ENCODE measurements at regions not wholly inside any gene's neighbourhood (a gene's known extent, or its start where the extent isn't known, plus 50 kb on each side); places are given as distances from the start of the nearest gene placed in this dataset.

DNA sequence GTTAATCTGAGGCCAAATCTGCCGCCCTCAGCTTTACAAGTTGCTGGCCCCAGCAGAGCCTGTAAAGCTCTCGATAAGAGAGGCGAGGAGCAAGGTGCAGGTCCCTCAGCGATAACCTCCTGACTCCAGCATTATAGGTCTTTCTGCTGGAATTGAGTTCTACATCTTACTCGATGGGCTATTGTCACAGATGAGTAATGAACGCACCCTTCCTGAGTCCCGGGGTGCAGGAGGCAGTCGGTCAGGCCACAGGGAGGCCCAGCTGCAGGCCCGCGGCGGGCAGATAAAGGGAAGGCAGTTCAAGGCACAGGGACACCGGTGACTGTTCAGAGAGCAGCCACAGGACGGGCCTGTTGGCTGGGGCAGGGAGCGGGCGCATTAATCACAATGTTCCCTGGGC lies 157.6 kb upstream of the OBI1 start:
- no peaks in the 10 kb centered on the region for H3K9me3 ChIP-seq (ENCODE audit: control insufficient read depth, low read length)
- no peaks in the 10 kb centered on the region for H3K36me3 ChIP-seq (ENCODE audit: control insufficient read depth, insufficient read depth, low read length, severe bottlenecking)
- H3K27me3 ChIP-seq (replicated peaks; ENCODE audit: control insufficient read depth, insufficient read depth, low read length), result no peaks in the 10 kb centered on the region
- no peak overlapping the region for H3K9ac ChIP-seq (ENCODE audit: low read length)
- H3K4me1 ChIP-seq (ENCODE audit: control insufficient read depth, insufficient read depth, low read length), result no peaks in the 10 kb centered on the region
- DNase-seq (ENCODE audit: low read depth), result no peak
- H3K4me3 ChIP-seq (ENCODE audit: low read length), result no peak overlapping the region

DNA sequence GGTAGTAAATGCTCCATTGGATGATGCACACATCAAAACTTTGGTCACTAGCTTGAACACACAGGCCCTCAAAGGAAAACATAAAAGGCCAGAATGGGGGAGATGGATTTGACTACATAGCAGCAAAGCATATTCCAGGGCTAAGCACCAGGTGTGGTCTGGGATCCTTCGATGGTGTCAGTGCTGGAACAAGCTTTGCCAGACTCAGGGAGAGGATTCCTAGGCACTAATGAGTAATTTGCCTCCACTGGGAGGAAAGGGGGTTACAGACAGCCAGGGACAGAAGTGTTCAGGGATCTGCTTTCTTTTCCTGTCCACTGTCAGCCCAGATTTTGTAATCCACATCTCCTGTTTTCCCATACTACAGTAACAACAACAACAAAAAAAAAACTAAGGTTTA lies 157.2 kb upstream of the OBI1 start:
- no peak for DNase-seq (ENCODE audit: low read depth)
- no peaks in the 10 kb centered on the region for H3K27me3 ChIP-seq (replicated peaks; ENCODE audit: control insufficient read depth, insufficient read depth, low read length)

DNA sequence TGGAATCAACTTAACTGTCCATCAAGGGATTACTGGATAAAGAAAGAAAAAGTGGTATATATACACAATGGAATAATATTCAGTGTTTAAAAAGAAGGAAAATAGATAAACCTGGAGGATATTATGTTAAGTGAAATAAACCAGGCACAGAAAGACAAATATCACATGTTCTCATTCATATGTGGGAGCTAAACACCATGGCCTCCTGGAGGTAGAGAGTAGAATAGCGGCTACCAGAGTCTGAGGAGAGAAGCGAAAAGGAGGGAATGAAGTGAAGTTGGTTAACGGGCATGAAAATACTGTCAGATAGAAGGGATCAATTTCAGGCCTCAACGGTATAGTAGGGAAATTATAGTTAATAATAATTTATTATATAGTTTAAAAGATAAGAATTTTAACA lies 147.5 kb upstream of the OBI1 start:
- Histone ChIP-seq H3K4me3 (ENCODE audit: low read length) (no peak overlapping the region), H3K36me3 (ENCODE audit: control insufficient read depth, insufficient read depth, low read length, severe bottlenecking) (no peaks in the 10 kb centered on the region), H3K27me3 (replicated peaks; ENCODE audit: control insufficient read depth, insufficient read depth, low read length) (no peaks in the 10 kb centered on the region), H3K4me1 (ENCODE audit: control insufficient read depth, insufficient read depth, low read length) (no peaks in the 10 kb centered on the region), H3K9ac (ENCODE audit: low read length) (no peak overlapping the region), H3K9me3 (ENCODE audit: control insufficient read depth, low read length) (no peaks in the 10 kb centered on the region)
- no peak for DNase-seq (ENCODE audit: low read depth)

More for the DNA sequence above, 157.2 kb upstream of the OBI1 start:
- H3K9me3 ChIP-seq (ENCODE audit: control insufficient read depth, low read length), result no peaks in the 10 kb centered on the region
- no peaks in the 10 kb centered on the region for H3K4me1 ChIP-seq (ENCODE audit: control insufficient read depth, insufficient read depth, low read length)
- H3K4me3 ChIP-seq (ENCODE audit: low read length), result no peak overlapping the region
- no peak overlapping the region for H3K9ac ChIP-seq (ENCODE audit: low read length)
- H3K36me3 ChIP-seq (ENCODE audit: control insufficient read depth, insufficient read depth, low read length, severe bottlenecking), result no peaks in the 10 kb centered on the region

DNA sequence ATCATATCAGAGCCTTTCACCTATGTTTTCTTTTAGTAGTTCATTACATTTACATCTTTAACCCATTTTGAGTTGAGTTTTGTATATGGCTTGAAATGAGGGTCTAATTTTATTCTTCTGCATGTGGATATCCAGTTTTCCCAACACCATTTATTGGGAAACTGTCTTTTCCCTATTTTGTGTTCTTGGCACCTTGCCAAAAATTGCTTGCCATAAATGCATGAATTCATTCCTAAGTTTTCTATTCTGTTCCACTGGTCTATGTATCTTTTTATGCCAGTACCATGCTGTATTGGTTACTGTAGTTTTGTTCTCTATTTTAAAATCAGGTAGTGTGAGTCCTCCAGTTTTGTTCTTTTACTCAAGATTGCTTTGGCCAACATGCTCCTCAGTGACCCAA lies 144.0 kb upstream of the OBI1 start:
- Histone ChIP-seq H3K9ac (ENCODE audit: low read length) (no peak overlapping the region), H3K9me3 (ENCODE audit: control insufficient read depth, low read length) (peaks cover 3% of the 10 kb centered on the region), H3K36me3 (ENCODE audit: control insufficient read depth, insufficient read depth, low read length, severe bottlenecking) (no peaks in the 10 kb centered on the region), H3K4me1 (ENCODE audit: control insufficient read depth, insufficient read depth, low read length) (no peaks in the 10 kb centered on the region), H3K4me3 (ENCODE audit: low read length) (no peak overlapping the region), H3K27me3 (replicated peaks; ENCODE audit: control insufficient read depth, insufficient read depth, low read length) (no peaks in the 10 kb centered on the region)
- no peak for DNase-seq (ENCODE audit: low read depth)

DNA sequence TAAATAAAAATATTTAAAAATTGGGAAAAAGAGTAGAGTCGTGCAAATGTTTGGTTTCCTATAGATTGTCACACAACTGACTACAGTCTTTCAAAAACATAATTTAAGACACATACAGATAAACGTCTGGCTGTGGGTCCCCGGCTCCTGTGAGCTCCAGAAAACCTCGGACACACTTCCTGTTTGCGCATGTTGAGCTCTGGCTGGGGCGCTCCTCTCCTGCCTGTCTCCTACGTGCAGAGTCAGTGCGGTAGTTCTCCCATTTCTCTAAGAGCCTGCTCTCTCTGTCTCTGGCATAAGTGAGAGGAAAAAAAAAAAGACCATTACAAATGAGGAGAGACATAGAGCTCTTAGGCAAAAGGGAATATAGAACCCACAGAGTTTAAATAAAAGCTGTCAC lies 128.2 kb upstream of the OBI1 start:
- H3K9me3 ChIP-seq (ENCODE audit: control insufficient read depth, low read length), result no peaks in the 10 kb centered on the region
- no peak for DNase-seq (ENCODE audit: low read depth)
- H3K4me3 ChIP-seq (ENCODE audit: low read length), result no peak overlapping the region
- H3K27me3 ChIP-seq (replicated peaks; ENCODE audit: control insufficient read depth, insufficient read depth, low read length), result peaks cover 6% of the 10 kb centered on the region
- no peaks in the 10 kb centered on the region for H3K36me3 ChIP-seq (ENCODE audit: control insufficient read depth, insufficient read depth, low read length, severe bottlenecking)
- no peaks in the 10 kb centered on the region for H3K4me1 ChIP-seq (ENCODE audit: control insufficient read depth, insufficient read depth, low read length)
- no peak overlapping the region for H3K9ac ChIP-seq (ENCODE audit: low read length)

DNA sequence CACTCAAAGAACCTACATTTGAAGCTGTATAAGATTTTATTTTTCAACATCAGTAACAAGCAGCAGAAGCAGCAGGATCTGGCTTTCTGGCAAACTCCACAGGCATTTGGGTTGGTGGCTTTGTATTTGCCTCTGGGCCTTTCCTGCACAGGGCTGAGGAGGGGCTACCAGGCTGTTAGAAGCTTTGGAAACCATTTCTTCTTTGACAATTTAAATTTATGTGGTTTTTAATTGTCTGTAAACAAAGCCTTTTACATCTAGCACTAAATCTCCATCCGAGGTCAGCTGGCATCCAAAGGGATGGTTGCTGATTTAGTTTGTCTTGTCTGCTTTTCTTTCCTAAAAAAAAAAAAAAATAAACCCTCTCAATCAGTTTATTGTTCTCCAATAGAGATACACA lies 127.5 kb upstream of the OBI1 start:
- H3K9me3 ChIP-seq (ENCODE audit: control insufficient read depth, low read length), result no peaks in the 10 kb centered on the region
- H3K9ac ChIP-seq (ENCODE audit: low read length), result no peak overlapping the region
- no peak for DNase-seq (ENCODE audit: low read depth)

DNA sequence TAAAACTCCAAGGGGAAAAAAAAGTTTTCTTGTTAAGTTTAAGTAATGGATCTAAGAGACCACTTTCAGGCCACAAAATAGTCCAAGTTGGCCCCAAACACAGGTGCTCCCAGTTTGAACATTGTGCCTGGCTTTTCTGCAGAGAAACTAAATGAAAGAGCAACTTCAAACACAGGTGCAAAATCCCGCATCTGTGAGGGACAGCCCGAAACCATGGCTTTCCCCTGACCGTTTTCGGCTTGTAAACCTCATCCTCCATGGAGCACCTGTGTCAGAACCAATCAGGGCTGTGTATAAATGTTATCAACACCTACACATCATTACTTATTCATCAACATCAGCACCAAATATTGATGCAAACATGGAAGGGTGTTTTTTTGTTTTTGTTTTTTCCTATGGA lies 126.8 kb upstream of the OBI1 start:
- Histone ChIP-seq H3K9me3 (ENCODE audit: control insufficient read depth, low read length) (no peaks in the 10 kb centered on the region), H3K9ac (ENCODE audit: low read length) (no peak overlapping the region), H3K4me1 (ENCODE audit: control insufficient read depth, insufficient read depth, low read length) (no peaks in the 10 kb centered on the region), H3K36me3 (ENCODE audit: control insufficient read depth, insufficient read depth, low read length, severe bottlenecking) (no peaks in the 10 kb centered on the region), H3K4me3 (ENCODE audit: low read length) (no peak overlapping the region), H3K27me3 (replicated peaks; ENCODE audit: control insufficient read depth, insufficient read depth, low read length) (peaks cover 8% of the 10 kb centered on the region)
- DNase-seq (ENCODE audit: low read depth), result no peak

More for the DNA sequence above, 127.5 kb upstream of the OBI1 start:
- Histone ChIP-seq H3K27me3 (replicated peaks; ENCODE audit: control insufficient read depth, insufficient read depth, low read length) (peaks cover 6% of the 10 kb centered on the region), H3K4me1 (ENCODE audit: control insufficient read depth, insufficient read depth, low read length) (no peaks in the 10 kb centered on the region), H3K4me3 (ENCODE audit: low read length) (no peak overlapping the region), H3K36me3 (ENCODE audit: control insufficient read depth, insufficient read depth, low read length, severe bottlenecking) (no peaks in the 10 kb centered on the region)

DNA sequence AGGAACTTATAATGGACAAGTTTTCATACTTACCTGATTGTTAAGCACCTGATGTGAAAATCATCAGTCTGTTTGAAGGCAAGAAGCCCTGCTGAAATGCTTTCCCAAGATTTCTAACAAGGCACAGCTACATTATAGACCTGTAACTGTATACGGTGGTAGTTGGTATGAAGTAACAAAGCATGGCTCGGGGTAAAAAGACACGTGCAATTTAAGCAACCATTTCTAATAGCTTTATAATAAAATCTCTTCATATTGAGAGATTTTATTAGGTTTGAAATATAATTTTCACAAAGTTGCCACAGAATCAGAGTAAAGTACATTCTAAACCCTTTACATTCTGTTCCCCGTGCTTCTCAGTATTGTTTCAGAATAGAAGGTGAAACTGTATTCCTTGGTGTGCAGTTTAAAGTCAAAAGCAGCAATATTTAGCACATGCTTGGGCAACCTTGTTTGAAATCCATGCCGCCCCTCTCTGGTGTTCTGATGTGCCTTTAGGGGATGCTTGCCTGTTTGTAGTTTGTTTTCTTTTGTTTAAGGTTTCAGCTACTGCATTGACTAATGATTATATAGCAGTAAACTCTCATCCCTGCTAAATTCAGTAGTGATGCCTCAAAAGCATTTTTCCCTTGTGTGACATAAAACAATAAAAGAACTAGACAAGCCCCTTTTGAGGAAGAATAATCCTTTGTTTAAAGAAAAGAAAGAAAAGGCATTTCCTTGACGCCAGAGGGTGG lies 125.2 kb upstream of the OBI1 start:
- no peaks in the 10 kb centered on the region for H3K36me3 ChIP-seq (ENCODE audit: control insufficient read depth, insufficient read depth, low read length, severe bottlenecking)
- no peaks in the 10 kb centered on the region for H3K4me1 ChIP-seq (ENCODE audit: control insufficient read depth, insufficient read depth, low read length)
- H3K9me3 ChIP-seq (ENCODE audit: control insufficient read depth, low read length), result no peaks in the 10 kb centered on the region
- DNase-seq (ENCODE audit: low read depth), result no peak
- H3K9ac ChIP-seq (ENCODE audit: low read length), result no peak overlapping the region
- no peak overlapping the region for H3K4me3 ChIP-seq (ENCODE audit: low read length)
- peaks cover 16% of the 10 kb centered on the region for H3K27me3 ChIP-seq (replicated peaks; ENCODE audit: control insufficient read depth, insufficient read depth, low read length)

DNA sequence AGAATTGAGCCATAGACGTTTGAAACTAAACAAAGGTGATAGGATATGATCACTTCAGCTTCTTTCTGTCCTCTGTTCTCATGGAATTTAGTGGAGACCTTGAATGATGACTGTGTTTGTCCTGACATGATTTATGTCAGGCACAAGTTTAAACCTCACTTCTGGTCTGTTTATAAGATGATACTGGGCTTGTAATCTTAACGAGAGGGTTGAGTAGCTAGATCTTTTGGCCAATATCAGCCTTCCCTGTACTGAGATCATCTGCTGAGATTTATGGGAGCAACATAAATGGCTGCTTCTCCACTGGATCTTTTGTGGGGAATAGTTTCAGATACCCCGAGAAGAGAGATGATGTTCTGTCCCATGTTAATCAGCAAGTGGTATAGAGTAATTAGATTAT lies 121.8 kb upstream of the OBI1 start:
- no peak overlapping the region for H3K9ac ChIP-seq (ENCODE audit: low read length)
- H3K4me1 ChIP-seq (ENCODE audit: control insufficient read depth, insufficient read depth, low read length), result no peaks in the 10 kb centered on the region
- DNase-seq (ENCODE audit: low read depth), result no peak
- no peak overlapping the region for H3K4me3 ChIP-seq (ENCODE audit: low read length)
- no peaks in the 10 kb centered on the region for H3K9me3 ChIP-seq (ENCODE audit: control insufficient read depth, low read length)
- peaks cover 33% of the 10 kb centered on the region for H3K27me3 ChIP-seq (replicated peaks; ENCODE audit: control insufficient read depth, insufficient read depth, low read length)
- H3K36me3 ChIP-seq (ENCODE audit: control insufficient read depth, insufficient read depth, low read length, severe bottlenecking), result no peaks in the 10 kb centered on the region

DNA sequence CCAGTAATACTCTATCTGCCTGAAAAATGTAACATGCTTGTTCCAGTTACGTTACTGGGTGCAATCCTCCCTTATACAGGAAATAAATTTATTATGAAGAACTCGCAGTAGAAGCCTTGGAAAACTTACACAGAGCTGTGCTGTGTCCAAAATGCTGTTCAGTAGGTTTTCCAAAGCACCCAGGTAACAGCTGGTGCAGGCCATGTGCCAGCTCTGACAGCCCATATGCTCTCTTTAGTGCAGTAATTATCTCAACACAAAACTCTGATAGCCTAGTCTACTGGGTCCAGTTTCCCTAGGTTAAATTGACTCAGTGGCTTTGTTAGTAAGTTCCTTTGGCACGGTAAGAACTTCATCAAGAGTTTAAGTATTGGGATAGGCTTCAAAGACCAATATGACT lies 120.7 kb upstream of the OBI1 start:
- no peaks in the 10 kb centered on the region for H3K36me3 ChIP-seq (ENCODE audit: control insufficient read depth, insufficient read depth, low read length, severe bottlenecking)
- no peak overlapping the region for H3K4me3 ChIP-seq (ENCODE audit: low read length)
- no peaks in the 10 kb centered on the region for H3K4me1 ChIP-seq (ENCODE audit: control insufficient read depth, insufficient read depth, low read length)
- no peak for DNase-seq (ENCODE audit: low read depth)
- no peaks in the 10 kb centered on the region for H3K9me3 ChIP-seq (ENCODE audit: control insufficient read depth, low read length)
- H3K9ac ChIP-seq (ENCODE audit: low read length), result no peak overlapping the region
- H3K27me3 ChIP-seq (replicated peaks; ENCODE audit: control insufficient read depth, insufficient read depth, low read length), result peaks cover 37% of the 10 kb centered on the region

DNA sequence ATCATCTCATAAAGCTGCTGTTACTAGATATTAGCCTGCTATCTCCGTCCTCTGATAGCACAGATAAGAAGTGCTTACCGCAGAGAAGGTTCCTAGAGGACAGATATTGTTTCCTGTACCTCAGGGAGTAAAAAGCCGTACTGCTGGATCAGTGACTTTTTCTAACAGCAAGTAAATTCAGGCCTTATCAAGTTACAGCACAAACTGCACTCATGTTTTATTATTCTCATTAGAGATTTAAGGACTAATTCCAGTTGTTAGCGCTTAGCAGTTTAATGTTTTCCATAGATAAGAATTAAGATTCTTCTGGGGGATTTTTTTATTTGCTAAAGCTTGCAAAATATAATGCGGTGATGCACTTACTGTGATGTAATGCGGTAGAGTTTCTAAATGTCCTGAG lies 119.0 kb upstream of the OBI1 start:
- no peak overlapping the region for H3K4me3 ChIP-seq (ENCODE audit: low read length)
- no peaks in the 10 kb centered on the region for H3K9me3 ChIP-seq (ENCODE audit: control insufficient read depth, low read length)
- no peak for DNase-seq (ENCODE audit: low read depth)
- no peaks in the 10 kb centered on the region for H3K36me3 ChIP-seq (ENCODE audit: control insufficient read depth, insufficient read depth, low read length, severe bottlenecking)
- no peaks in the 10 kb centered on the region for H3K4me1 ChIP-seq (ENCODE audit: control insufficient read depth, insufficient read depth, low read length)
- no peak overlapping the region for H3K9ac ChIP-seq (ENCODE audit: low read length)
- H3K27me3 ChIP-seq (replicated peaks; ENCODE audit: control insufficient read depth, insufficient read depth, low read length), result peaks cover 30% of the 10 kb centered on the region

DNA sequence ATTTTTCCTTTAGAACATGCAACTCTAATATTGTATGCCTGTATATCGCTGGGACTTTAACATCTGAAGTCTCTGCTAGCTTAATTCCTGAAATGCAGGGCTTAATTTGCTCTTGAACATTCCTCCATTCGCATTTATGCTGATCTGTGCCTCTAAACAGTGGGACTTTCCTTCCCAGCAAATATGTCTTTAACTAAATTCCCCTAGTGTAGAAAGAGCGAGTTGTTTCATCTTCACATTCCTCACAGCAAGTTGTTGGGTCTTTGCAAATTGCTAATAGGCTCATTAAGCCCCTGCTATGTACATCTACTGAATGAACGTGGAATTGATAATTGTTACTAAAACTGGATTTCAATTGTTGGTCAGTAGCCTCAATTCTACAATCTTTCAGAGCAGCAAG lies 118.4 kb upstream of the OBI1 start:
- Histone ChIP-seq H3K4me1 (ENCODE audit: control insufficient read depth, insufficient read depth, low read length) (no peaks in the 10 kb centered on the region), H3K9me3 (ENCODE audit: control insufficient read depth, low read length) (no peaks in the 10 kb centered on the region), H3K9ac (ENCODE audit: low read length) (no peak overlapping the region), H3K27me3 (replicated peaks; ENCODE audit: control insufficient read depth, insufficient read depth, low read length) (peaks cover 30% of the 10 kb centered on the region), H3K36me3 (ENCODE audit: control insufficient read depth, insufficient read depth, low read length, severe bottlenecking) (no peaks in the 10 kb centered on the region), H3K4me3 (ENCODE audit: low read length) (no peak overlapping the region)
- no peak for DNase-seq (ENCODE audit: low read depth)

Measured in adipocyte (in vitro differentiated cells).